HG02943 (cell line): ENCODE measurements at regions not wholly inside any gene's neighbourhood (a gene's known extent, or its start where the extent isn't known, plus 50 kb on each side); places are given as distances from the start of the nearest gene placed in this dataset.
"Not testable (repeated sequence)": the region's sequence is repeated elsewhere in the genome, so short reads cannot be mapped to it uniquely, and the experiment has no call there.

Experiments used
- ATAC-seq: cut with Tn5 transposase; IDR thresholded peaks from one replicate; pipeline ENCODE4 v1.9.1; 2021; ENCODE audit warnings: mild to moderate bottlenecking, low read depth, moderate library complexity; ENCODE audit not compliant: unreplicated experiment

GRCh38 chr13:52565324-52565723 is 76.9 kb upstream of the HNRNPA1L2 start:
- not testable (repeated sequence) for ATAC-seq

GRCh38 chr13:52569904-52570602 is 72.2 kb upstream of the HNRNPA1L2 start:
- not testable (repeated sequence) for ATAC-seq

- not testable (repeated sequence) for ATAC-seq
These were observed 71.1 kb upstream of the HNRNPA1L2 start for GRCh38 chr13:52571163-52571562.

GRCh38 chr13:52582962-52583361 is 59.3 kb upstream of the HNRNPA1L2 start:
- ATAC-seq = peak; percentile 76
